CD4-positive, alpha-beta T cell treated with Interleukin-12 subunit alpha and Interleukin-12 subunit beta, for 1 hour (primary cell): ENCODE measurements at regions not wholly inside any gene's neighbourhood (a gene's known extent, or its start where the extent isn't known, plus 50 kb on each side); places are given as distances from the start of the nearest gene placed in this dataset.
"Not testable (repeated sequence)": the region's sequence is repeated elsewhere in the genome, so short reads cannot be mapped to it uniquely, and the experiment has no call there.

Source experiments
- DNase-seq: peaks from one replicate; pipeline ENCODE4 v3.0.0-alpha.2; 2020

DNA sequence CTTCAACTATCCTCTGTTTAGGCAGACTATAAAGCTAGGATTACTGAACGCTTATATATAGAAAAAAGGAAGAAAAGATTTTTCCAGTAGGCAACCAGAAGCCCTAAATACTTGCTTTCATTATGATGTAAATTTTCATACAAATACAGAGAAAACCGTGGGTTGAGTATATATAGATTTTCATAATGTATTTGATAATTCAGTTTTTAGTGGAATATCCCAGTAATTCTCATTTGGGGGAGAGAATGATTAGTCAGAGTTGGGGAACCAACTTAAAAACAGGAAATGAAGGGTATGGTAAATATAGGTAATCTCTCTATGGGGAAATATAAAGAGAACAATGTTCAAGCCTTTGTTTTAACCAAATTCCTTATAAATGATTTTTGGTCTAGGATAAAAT lies 154.0 kb upstream of the CITED2 start:
- no peak for DNase-seq

DNA sequence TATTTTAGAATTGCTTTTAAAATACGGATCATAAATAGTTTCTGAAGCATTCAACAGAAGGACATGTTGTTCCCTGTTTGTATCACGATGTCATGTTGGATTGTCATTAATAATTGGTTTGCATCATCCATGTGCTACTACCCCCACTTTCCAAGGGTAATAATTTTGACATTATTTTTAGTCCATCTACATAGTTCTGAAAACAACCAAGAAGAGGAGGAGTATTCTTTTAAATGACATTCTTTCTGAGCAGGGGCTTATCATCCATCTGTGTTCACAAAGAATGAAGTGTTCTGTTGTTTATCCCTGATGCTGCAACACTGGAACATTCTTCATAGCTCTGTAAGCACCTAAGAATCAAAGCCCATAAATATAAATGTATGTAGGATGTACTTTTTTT lies 151.0 kb upstream of the CITED2 start:
- DNase-seq = no peak

DNA sequence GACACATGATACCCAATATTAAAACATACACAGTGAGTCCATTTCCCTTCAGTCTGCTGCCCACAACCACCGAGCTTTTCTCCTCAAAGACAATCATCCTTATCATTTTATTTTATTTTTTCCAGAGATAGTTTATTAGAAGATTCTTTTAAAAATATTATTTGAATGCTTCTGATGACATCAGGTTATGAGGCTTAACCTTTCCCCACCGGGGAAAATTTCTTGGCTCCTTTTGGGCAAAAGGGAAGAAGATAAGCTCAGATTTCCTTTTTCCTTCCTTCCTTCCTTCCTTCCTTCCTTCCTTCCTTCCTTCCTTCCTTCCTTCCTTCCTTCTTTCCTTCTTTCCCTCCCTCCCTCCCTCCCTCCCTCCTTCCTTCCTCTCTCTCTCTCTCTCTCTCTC lies 149.5 kb upstream of the CITED2 start:
- DNase-seq = no peak

DNA sequence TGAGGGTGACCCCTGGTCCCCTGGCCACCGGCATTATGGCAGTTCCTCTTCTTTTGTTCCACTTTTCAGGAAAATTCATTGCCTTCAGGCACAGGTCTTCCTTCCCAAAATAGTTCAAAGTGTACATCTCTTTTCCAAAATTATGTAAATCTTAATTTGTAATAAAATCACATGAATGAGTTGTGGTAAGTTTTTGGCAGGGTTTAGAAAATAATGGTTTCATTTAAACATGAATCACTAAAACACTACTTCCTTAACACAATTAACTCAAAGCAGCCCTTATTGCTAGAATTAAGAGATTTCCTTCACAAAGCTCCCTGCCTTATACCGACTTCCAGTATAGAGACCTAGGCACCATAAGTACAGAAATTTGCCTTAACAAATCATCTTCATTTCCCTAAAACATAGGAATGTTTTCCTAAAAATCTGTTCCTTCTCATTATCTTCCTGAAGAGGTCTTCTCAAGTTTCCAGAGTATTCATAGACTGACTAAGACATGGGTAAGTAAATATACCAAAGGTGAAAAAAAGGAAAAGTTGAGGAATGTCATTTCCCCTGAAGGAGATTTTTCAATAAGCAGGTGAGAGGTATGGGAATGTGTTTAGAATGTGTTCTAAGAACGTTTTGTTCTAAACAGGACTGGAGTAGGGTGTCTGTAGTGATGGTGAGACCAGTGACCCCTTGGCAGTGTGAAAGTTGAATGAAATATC lies 148.2 kb upstream of the CITED2 start:
- no peak for DNase-seq

DNA sequence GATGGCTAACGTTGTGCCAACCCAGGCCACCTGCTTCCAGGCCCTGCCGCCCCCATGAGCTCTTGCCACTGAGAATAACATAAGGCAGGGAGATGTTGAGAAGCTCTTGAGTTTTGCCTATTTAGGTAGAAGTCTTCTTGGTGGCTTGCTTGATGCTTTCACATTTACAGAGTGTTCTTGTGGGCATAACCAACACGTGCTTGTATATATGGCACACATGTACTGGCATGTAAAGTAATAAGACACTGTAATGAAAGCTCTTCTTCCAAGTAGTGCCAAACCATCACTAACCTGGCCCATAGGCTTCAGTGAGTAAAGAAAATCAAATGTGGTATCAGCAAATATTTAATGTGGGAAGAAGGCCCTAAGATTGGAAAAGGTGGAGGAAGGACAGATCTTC lies 146.9 kb upstream of the CITED2 start:
- no peak for DNase-seq

DNA sequence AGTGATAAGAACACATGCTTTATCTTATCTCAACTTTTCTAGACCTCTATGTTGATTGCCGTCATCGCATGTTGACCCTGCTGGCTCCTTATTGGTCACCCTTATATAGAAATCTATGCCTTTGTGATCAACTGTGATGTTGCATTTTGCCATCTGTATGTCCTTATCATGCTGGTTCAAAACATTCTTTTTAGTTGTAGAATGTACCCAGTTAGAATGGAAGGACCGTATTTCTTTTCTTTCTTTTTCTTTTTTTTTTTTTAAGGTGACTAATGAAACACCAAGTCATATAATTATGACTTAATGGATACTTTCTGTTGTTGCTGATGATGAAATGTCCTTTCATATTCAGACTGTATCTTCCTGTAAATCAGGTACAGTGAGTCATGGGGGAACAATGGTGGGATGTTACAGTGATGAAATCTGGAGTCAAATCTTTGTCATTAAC lies 145.9 kb upstream of the CITED2 start:
- DNase-seq = no peak

DNA sequence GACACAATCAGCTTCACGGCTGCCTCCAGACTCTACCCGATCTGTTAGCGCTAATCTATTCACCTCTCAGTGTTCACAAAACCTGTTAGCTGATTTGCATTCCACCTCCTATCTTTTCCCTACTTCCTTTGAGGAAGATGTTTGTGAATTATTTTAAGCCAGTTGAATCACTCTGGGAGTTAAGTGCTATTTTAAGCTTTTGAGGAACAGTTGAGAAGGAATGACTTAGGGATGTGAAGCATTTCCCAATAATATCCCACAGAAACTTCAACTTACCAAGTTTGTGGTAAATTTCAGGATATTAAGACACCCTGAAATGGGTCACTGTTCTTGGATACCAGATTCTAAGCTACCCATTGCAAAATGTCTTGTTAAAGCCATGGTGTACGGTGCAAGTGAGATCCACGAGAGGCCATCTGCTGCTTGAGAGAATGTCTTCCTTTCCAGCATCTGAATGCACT lies 145.2 kb upstream of the CITED2 start:
- DNase-seq = no peak

DNA sequence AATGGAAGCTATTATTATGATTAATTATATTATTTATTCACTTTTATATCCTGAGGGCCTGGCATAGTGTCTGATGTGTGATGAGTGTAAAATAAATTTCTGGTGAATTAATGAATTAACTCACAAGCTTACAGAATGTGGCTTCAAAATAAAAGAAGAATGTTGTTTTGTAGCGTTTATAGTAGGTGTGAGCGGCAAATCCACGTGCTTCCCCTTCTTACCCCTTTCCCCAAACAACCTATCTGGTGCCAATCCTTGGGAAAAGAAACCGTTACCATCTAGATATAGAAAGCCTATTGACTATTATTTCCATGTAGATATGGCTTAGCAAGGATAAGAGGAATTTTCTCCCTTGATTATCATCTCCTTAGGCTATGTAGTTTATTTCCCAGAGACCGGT lies 144.6 kb upstream of the CITED2 start:
- DNase-seq = no peak

DNA sequence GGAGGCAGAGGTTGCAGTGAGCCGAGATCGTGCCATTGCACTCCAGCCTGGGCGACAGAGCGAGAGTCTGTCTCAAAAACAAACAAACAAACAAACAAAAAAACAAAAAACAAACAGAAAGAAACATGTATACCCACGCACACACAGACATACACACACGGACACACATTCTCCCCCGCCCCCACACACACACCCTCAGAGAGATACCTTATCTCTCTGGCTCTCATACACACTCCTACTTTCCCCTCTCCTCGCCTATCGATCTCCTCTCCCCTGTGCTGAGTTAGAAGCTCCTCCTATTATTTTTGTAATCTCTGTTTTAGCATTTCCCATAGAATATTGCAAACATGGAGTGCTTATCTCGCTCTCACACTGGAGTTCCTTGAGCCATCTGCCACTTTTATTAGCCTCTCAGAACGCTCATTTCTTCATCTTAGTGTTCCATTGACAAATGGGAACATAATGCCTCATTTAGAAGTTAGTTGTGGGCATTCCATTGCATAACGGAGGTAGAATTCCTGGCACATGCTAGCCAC lies 144.2 kb upstream of the CITED2 start:
- DNase-seq = no peak

DNA sequence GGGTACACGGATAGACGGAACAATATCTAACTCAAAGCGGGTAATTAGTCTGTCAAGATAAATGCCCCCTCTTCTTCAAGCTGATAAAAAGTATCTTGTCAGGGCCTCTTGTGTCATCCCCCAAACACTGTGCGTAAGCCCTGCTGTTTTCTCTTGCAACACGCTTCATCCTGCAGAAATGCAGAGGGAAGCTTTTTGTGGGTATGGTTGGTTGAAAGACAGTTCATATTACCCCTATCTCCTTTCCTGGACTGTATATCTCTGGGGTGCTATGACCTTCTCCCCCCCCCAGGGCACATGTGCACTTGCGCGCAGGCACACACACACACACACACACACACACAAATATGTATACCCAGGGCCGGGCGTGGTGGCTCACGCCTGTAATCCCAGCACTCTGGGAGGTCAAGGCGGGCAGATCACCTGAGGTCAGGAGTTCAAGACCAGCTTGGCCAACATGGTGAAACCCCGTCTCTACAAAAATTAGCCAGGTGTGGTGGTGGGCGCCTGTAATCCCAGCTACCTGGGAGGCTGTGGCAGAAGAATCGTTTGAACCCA lies 143.6 kb upstream of the CITED2 start:
- DNase-seq = not testable (repeated sequence)

DNA sequence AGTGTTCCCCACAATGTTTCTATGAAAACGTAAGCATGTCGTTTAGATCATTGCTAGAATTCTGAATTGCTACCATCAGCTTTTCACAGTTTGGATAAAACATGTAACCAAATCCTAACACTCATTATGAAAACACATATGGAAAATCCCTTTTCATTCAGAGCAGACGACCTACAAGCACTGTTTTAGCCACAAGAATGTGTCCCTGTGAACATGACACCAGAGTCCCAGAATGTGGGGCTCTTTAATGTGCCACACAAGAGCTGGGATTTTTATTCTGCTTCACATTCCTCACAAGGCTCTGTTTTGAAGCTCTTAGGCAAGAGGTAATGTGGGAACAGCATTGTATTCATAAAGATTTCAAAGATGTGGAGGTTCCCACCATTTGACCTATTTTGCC lies 141.1 kb upstream of the CITED2 start:
- DNase-seq = no peak

DNA sequence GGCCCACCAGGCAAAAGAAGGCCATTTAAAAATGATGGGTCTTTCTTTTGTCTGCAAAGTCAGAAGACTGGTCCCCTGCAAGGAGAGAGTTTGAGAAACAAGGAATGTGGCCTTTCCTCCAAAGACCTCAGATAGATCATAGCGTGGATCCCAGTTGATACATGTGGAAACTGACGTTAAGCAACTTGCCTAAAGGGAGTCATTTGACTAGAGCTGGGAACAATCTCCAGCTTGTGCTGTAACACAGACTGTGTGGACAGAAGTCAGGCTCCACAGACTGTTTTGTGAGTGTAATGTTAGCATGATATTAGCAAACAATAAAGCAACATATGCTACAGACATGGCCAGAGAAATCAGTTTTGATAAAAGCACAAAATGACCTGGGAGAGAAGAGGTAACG lies 140.4 kb upstream of the CITED2 start:
- no peak for DNase-seq

DNA sequence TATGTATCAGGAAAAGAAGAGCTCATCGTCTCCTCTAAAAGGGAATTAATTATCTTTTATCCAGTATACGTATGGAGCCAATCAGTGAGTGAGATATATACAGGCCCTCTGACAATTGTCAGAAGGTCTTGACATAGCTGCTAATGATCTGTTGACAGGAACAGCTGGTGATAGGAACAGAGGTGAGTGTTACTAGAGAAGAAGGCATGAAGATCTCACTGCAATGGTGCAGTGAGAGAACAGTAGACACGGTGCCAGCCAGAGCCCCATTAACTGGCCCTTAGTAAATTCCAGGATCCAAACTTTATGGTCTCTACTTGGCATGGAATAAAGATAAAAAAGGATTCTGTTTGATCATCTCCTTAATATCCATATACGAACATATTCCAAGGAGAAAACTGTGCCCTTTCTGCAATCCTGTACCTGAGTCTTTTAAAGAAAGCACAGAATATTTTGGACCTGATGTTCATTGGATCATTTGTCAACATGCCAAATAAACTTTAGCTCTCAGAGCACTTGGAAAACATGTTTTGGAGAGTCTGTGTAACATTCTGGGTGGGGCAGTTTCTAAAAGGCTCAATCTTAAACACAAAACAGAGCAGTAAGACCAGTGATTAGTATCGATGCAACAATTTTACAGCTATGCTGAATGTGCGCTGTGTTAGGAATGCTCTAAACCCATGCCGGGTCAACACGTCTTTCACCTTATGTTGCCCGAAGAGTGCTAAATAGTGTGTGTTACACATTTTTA lies 135.8 kb upstream of the CITED2 start:
- no peak for DNase-seq

DNA sequence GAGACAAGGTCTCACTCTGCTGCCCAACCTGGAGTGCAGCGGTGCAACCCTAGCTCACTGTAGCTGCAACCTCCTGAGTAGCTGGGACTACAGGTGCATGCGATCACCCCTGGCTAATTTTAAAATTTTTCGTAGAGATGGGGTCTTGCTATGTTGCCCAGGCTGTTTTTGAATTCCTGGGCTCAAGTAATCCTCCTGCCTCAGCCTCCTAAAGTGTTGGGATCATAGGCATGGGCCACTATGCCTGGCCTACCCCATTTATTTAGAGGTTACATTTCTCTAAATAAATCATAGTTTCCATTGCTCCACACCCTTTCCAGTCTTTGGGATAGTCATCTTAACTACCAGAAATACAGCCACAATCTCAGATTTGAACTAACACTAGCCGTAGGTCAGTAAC lies 134.7 kb upstream of the CITED2 start:
- DNase-seq = no peak

DNA sequence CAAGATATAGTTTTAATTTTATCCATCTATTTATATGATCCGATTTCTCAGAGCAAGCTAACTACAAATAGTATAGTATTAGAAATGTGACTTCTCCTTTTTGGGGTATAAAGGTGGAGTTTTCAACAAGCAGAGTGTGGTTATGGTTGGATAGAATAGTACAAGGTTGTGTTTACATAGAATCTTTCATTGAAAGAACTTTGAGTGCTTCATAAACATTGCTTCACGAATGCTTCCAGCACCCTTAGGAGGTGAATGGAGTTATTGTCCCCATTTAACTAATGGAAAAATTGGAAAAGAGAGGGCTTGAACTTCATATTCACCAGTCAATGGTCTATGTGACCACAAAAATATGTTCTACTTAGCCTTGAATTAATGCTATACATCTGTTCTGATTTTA lies 134.1 kb upstream of the CITED2 start:
- no peak for DNase-seq

DNA sequence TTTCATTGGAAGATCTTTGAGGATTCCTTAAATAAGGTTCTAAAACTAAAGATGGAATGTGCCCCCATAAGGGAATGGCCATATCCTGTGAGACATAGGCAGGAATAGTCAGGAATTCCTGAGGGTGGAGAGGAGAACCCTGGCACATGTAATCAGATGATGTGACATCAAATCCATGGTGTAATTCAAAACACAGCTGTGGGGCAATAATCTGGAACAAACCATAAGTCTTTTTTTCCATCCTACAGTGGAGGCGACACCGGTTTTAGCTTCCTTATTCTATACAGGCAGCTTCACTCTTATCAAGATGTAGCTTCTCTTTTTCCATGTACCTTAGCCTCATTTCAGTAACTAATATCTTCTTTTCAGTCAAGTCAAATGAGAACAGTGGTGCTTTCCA lies 133.6 kb upstream of the CITED2 start:
- no peak for DNase-seq

DNA sequence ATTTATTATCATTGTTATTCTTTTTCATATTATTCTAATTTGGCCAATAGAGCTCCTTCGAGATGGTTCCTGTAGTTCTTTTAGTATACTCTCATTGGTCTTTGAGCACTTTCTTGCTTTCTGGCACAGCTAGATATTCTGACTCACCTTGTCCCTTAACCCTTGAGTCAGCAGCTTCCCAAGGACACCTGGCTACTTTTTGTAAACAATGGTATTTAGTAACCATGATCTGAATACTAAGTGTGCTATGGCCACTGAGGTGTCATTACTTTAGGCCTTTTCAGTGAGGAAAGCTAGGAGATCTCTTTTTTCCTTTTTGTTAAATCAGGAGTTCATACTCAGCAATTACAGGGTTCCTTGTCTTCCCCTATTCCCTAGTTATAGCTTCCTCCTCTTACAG lies 126.5 kb upstream of the CITED2 start:
- no peak for DNase-seq

DNA sequence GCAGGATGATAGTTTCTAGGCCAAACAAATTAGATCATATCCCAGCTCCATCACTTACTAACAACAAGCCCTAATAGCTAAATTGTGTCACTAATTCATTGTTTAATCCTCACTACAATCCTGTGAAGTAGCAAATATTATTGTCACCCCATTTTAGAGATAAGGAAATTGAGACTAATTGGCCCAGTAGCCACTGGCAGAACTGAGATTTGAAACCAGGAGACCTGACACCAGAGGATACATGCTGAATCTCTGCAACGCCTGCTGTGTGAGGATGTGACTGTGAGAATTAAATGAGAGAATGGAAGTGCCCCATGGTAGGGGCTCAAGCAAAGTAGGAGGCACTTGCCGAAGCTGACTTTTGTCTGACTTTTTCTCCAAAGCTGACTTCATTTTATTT lies 124.3 kb upstream of the CITED2 start:
- no peak for DNase-seq

DNA sequence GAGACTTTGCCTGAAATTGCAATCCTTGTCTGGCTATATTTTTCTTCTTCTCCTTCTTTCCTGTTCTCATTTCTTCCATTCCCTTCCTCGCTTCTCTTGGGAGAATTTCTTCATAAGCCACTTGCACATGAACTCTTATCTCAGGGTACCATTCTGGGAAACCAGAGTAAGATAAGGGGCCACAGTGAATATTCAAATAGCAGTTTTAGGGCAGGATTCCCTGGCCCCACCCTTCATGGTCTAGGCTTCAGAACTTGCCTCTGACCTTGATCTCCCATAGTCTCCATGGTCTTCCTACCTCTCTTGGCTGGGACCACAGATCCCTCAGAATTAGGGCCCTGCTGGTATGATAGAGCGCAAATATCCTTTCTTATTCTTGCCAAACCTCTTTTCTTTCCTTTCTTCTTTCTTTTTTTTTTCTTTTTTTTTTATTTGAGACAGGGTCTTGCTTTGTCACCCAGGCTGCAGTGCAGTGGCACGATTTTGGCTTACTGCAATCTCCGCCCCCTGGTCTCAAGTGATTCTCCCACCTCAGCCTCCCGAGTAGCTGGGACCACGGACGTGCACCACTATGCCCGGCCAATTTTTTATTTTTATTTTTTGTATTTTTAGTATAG lies 123.0 kb upstream of the CITED2 start:
- no peak for DNase-seq

DNA sequence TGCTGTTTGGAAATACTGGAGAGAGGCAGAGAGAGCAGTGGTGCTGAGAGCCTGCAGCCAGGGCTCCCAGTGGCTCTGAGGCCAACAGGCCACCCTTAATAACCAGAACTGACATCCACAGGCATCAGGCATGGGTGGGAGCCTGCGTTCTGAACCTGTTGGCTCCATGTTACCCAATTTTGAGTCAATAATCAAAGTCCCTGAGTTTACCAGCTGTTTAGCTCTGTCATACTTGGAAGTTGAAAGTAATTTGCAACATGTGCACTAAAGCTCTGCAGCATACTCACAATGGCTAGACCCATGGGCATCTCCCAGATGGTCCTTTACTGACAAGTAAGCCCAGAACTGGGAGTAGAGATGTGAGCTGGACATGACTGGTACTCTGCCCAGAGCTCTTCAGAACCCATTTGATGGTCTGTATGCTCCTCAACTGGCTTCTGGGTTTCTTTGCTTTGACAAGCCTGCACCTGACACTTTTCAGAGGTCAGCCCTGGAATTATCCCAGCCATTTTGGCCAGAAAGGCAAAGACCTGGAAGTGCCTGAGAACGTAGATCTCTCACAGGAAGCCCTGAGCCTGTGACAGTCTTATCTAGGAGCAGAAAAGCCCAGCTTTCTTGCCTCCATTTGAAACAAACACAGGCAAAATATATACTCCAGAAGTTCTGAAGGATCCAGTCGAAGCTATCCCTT lies 122.4 kb upstream of the CITED2 start:
- no peak for DNase-seq

DNA sequence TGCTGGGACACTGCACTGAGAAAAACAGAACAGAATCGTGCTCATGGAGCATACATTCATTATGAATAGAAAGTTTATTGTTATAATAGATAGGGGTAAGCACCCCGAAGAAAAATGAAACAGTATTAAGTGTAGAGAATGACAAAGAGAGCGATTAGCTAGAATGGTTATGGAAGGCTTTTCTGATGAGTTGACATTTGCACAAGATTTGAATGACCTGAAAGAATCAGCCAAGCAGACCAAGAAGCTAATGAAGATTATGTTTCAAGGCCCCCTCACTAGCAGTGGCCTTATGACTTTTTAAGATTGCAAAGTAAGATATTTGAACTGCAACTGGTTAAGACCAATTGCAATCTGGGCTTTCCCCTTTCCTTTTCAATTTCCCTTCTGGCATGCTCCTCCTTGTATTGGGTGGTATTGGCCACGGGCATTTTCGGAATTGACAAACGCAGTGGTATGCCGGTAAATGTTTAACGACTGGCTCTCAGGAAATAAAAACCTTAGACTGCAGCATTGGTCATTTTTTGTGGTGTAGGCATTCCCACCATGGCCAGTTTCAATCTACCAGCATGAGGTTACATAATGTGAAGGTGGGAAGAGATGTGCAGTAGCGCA lies 120.0 kb upstream of the CITED2 start:
- DNase-seq = no peak

DNA sequence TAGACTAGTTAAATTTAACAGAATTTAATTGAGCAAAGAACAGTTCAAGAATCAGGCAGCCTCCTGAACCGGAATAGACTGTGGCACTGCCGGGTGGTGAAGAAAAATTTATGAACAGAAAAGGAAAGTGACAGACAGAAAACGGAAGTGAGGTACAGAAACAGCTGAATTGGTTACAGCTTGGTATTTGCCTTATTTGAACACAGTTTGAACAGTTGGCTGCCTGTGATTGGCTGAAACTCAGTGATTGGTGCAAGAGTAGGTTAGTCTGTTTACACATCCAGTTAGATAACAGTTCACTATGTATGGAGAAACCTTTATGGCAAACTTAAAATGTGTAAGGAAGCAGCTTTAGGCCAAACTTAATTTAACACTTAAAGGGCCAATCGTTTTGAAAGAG lies 116.0 kb upstream of the CITED2 start:
- DNase-seq = peak; percentile 64

DNA sequence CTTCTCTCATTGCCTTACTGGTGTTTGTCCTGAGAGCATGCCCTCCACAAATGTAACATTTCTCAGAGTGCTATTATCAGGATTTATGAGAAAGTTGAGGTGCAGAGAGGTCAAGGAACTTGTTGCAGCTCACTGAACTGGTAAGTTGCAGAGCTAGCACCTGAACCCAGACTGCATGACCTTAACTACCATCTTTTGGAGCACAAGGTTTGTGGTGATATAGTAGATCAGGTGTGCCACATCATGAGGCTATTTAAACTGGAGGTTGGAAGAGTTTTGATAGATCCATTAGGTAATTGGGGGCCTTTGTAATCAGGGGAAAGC lies 112.0 kb upstream of the CITED2 start:
- DNase-seq = no peak
